ENCODE measurements at regions not wholly inside any gene's neighbourhood (a gene's known extent, or its start where the extent isn't known, plus 50 kb on each side); places are given as distances from the start of the nearest gene placed in this dataset.

DNA sequence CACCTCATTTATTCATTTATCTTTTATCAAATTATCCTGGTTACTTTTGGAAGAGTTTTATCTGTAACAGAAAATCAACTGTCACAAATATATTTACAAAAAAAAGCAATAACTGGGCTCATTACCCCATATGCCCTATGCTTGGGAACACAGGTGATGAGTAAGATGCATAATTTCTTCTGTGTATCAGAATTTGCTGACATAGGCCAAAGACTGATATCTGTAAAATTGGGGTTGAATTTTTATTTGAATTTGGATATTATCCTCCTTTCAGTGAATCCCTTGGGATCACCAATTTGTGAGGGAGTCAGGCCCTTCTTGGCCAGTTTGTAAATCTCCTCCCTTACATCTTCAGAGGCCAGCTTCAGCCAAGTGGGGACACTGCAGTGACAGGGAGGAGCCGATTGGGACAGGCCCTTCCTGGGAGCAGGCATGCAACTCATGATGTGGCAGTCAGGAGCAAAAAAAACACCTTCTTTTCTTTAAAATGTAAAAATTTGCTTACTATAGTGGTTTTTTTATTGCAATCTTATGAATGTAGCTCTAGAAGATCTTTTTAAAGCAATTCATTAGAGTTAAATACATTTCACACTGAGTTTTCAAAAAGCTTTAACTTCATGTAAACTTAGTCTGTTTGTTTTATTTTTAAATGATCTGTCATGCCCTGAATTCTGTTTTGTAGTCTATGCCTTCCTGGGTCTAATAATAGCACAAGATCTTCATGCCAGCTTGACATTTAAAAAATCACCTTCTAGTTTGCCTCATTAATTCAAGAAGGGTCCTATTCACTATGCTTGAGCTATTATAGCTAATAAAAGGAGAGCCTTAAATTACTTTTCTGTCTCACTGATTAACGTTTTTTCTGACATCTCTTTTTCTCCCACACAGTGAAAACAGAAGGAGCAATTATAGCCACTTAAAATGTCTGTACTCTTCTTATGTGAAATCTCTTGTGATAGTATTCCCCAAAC is 136.6 kb upstream of the SPRY1 start:
- TF ChIP-seq, protein P1, sequence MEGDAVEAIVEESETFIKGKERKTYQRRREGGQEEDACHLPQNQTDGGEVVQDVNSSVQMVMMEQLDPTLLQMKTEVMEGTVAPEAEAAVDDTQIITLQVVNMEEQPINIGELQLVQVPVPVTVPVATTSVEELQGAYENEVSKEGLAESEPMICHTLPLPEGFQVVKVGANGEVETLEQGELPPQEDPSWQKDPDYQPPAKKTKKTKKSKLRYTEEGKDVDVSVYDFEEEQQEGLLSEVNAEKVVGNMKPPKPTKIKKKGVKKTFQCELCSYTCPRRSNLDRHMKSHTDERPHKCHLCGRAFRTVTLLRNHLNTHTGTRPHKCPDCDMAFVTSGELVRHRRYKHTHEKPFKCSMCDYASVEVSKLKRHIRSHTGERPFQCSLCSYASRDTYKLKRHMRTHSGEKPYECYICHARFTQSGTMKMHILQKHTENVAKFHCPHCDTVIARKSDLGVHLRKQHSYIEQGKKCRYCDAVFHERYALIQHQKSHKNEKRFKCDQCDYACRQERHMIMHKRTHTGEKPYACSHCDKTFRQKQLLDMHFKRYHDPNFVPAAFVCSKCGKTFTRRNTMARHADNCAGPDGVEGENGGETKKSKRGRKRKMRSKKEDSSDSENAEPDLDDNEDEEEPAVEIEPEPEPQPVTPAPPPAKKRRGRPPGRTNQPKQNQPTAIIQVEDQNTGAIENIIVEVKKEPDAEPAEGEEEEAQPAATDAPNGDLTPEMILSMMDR (IDR thresholded peaks at IDR 0.05) = no peak
- TF ChIP-seq POLR2AphosphoS5 (IDR thresholded peaks at IDR 0.05; ENCODE audit: insufficient read depth in 1 of 2, low read depth in 1 of 2) = no peak

Measured in vagina (tissue), 2 donors.